Middle frontal gyrus (tissue), 1 donor: ENCODE measurements at regions not wholly inside any gene's neighbourhood (a gene's known extent, or its start where the extent isn't known, plus 50 kb on each side); places are given as distances from the start of the nearest gene placed in this dataset.
"Not testable (repeated sequence)": the region's sequence is repeated elsewhere in the genome, so short reads cannot be mapped to it uniquely, and the experiment has no call there.

Source experiments
- DNase-seq: peaks from one replicate; pipeline ENCODE4 v3.0.0-alpha.2; 2015; ENCODE audit warnings: low spot score; ENCODE audit errors: extremely low spot score

- peak; percentile 21 for DNase-seq
These were observed 126.3 kb upstream of the EMCN start for GRCh38 chr4:100644150-100644549.

DNA sequence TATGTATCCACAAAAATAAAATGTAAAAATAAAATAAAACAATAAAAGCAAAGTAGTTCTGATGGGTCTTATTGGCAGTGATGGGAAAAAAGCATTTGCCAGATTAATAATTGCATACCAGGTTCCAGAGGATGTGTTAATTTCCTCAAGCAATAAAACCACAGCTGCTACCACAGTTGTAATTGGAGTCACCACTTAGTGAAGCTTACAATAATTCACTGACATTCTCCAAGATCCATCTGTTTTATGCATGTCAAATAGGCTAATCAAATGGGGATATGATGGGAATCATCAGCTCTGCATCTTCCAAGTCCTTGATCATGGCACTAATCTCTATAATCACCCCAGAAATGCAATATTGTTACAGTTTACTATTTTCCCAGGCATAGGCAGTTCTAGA, 123.5 kb upstream of the EMCN start:
- no peak for DNase-seq

GRCh38 chr4:100635899-100636298, 118.1 kb upstream of the EMCN start:
- DNase-seq, result no peak

- DNase-seq, result no peak
These were observed 115.4 kb upstream of the EMCN start for GRCh38 chr4:100633269-100633668.

- DNase-seq, result no peak
These were observed 114.3 kb upstream of the EMCN start for GRCh38 chr4:100632163-100632562.

- no peak for DNase-seq
These were observed 113.6 kb upstream of the EMCN start for GRCh38 chr4:100631281-100631968.

- DNase-seq, result no peak
These were observed 112.5 kb upstream of the EMCN start for GRCh38 chr4:100630341-100630740.

- DNase-seq, result no peak
These were observed 92.0 kb upstream of the EMCN start for GRCh38 chr4:100609810-100610209.

DNA sequence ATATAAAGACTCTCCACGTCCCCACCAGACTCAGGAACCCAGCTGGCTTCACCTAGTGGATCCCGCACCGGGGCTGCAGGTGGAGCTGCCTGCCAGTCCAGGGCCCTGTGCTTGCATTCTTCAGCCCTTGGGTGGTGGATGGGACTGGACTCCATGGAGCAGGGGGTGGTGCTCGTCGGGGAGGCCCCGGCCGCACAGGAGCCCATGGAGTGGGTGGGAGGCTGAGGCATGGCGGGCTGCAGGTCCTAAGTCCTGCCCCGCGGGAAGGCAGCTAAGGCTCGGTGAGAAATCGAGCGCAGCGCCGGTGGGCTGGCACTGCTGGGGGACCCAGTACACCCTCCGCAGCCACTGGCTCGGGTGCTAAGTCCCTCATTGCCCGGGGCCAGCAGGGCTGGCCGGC, 90.8 kb upstream of the EMCN start:
- not testable (repeated sequence) for DNase-seq

GRCh38 chr4:100605144-100605543, 87.3 kb upstream of the EMCN start:
- no peak for DNase-seq

- DNase-seq, result no peak
These were observed 76.1 kb upstream of the EMCN start for GRCh38 chr4:100593935-100594334.

DNA sequence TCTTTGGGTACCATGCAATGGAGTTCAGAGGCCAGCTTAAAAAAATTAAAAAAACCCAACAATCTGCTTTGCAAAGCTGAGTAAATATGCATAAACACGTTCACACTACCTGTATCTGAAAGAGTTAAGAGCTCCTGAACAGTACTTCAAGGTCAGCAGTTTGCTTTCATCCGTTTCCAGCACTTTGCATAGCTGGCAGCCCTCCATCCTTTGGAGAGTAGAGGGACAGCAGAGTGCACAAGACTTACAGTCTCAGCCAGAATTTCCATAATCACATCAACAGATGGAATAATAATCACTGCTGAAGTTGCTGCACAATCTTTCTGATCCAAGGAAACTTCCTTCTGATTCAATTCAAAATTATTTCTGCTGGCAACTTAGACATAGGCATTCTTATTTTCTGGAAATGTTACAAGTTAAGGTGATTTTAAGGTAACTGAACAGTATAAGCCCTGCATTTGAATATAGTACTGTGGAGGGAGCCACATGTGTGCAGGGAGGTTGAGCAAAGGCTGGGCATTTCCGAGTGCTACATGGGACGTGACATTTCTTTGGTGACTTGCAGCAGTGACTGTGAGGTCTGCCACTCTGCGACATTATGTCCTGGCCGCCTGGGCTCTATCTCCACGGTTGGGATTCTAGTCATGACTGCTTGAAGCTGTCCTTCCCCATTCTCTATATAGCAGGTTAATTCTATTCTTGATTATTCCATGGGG, 73.5 kb upstream of the EMCN start:
- DNase-seq, result no peak

- DNase-seq, result no peak
These were observed 72.5 kb upstream of the EMCN start for GRCh38 chr4:100590325-100590724.

GRCh38 chr4:100588076-100588475, 70.3 kb upstream of the EMCN start:
- no peak for DNase-seq

DNA sequence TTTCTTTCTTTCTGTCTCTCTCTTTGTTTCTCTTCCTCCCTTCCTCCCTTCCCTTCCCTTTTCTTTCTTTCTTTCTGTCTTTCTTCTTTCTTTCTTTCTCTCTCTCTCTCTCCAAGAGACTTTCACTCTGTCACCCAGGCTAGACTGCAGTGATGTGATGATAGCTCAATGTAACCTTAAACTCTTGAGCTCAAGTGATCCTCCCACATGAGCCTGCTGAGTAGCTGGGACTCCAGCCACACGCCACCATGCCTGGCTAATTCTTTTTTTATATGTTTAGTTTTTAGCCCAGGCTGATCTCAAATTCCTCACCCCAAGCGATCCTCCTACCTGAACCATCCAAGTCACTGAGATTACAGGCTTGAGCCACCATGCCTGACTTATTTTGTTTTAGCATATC, 64.3 kb upstream of the EMCN start:
- no peak for DNase-seq

GRCh38 chr4:100581337-100581736, 63.5 kb upstream of the EMCN start:
- no peak for DNase-seq

- DNase-seq, result no peak
These were observed 58.7 kb upstream of the EMCN start for GRCh38 chr4:100576570-100576969.

DNA sequence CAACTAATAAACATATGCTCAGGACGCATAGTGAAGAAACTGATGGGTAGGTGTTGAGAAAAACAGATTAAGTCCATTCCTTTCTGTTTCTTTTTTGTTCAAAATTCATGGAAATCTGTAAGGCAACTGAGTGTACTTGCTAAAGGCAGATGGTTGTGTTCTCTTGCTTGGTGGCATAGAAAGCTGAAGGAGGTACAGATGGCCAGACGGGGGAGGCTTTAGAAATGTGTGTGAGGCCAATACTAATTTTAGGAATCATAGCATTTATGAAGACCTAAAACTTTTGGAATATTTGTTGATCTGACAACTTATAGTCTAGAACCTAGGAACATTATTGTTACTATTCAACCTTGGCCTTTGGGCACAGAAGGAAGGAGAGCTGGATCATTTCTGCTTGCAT, 56.8 kb upstream of the EMCN start:
- DNase-seq, result peak; percentile 32

DNA sequence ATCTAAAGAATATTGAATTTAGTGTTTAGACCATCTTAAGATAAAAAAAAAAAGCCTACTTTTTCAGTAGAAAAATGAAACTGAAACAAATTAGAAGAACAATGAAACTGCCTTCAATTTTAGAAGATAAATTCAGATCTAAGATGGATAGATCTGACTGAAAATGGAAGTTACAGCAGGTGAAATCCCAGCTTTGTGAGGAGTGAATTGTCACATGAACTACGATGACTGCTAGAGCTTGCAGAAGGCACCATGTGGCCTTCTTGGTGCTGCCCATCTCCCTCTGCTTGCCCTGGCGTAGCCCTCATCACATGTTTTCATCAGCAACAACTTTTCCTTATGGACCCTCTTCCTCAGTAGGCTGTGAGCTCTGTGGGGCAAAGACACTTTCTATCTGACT, 51.4 kb upstream of the EMCN start:
- no peak for DNase-seq
